Activated naive CD4-positive, alpha-beta T cell treated with anti-CD3 and anti-CD28 coated beads, Interleukin-2, amount 10 ng/mL, durations not matched to agents 7 days and 5 days (primary cell): ENCODE measurements at regions not wholly inside any gene's neighbourhood (a gene's known extent, or its start where the extent isn't known, plus 50 kb on each side); places are given as distances from the start of the nearest gene placed in this dataset.

ENCODE experiments used
- CTCF ChIA-PET: fragments of 350-600 bp; sonication (Branson Sonifier 250); formaldehyde crosslinking; loops from one replicate; lab custom pipeline; 2021; ENCODE audit warnings: antibody characterized with exemption; lab: Charles Lee
- DNase-seq: peaks from one replicate; pipeline ENCODE4 v3.0.0-alpha.2; 2020
- H3K27ac Mint-ChIP-seq: one replicate; pipeline ENCODE4 v1.8.0; 2021; ENCODE audit warnings: mild to moderate bottlenecking, moderate library complexity, mixed read lengths
- H3K27me3 Mint-ChIP-seq: one replicate; pipeline ENCODE4 v1.8.0; 2021; ENCODE audit warnings: mild to moderate bottlenecking, mixed read lengths
- H3K36me3 Mint-ChIP-seq: one replicate; pipeline ENCODE4 v1.8.0; 2021; ENCODE audit warnings: mixed read lengths
- H3K4me1 Mint-ChIP-seq: one replicate; pipeline ENCODE4 v1.8.0; 2021; ENCODE audit warnings: mixed read lengths
- H3K4me3 Mint-ChIP-seq: one replicate; pipeline ENCODE4 v1.8.0; 2021; ENCODE audit warnings: mild to moderate bottlenecking, moderate library complexity, mixed read lengths
- H3K9me3 Mint-ChIP-seq: one replicate; pipeline ENCODE4 v1.8.0; 2021; ENCODE audit warnings: mixed read lengths

DNA sequence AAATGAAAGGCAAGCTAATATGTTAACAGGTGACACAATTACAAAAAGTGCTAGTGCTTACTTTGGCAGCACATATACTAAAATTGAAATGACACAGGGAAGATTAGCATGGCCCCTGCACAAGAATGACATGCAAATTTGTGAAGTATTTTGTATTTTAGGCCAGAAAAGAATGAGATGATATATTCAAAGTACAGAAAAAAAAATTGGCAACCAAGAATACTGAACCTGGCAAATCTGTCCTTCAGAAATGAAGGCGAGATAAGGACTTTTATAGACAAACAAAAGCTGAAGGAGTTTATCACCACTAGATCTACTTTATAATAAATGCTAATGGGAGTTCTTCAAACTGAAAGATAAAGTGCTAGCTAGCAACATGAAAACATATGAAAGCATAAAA lies 350.0 kb upstream of the POU3F1 start:
- Mint-ChIP-seq H3K27me3 (peaks cover 14% of the 10 kb centered on the region), H3K27ac (no peak overlapping the region), H3K4me3 (no peak overlapping the region), H3K9me3 (no peaks in the 10 kb centered on the region), H3K36me3 (no peaks in the 10 kb centered on the region), H3K4me1 (no peaks in the 10 kb centered on the region)
- no peak for DNase-seq
- CTCF ChIA-PET = no interaction called here

DNA sequence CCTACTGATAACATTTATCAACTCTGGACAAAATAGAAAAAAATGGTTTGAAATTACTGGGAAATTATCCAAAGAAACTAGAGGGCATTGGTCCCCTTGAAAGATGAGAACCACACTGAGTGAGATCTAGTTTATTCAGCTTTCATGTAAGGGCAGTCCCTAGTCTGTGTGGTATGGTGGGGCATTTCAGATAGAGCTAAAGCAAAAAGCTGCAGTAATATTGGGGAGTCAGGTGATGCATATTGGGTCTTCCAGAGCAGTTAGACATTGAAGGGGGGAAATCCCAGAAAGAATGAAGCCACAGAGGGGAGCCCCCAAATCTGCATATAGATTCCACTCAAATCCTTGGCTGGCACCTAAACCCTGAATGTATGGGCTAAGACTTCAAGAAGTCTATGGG lies 347.7 kb upstream of the POU3F1 start:
- peaks cover 16% of the 10 kb centered on the region for H3K27me3 Mint-ChIP-seq
- H3K36me3 Mint-ChIP-seq = no peaks in the 10 kb centered on the region
- DNase-seq = no peak
- no peak overlapping the region for H3K27ac Mint-ChIP-seq
- no peak overlapping the region for H3K4me3 Mint-ChIP-seq
- CTCF ChIA-PET = no interaction called here
- H3K9me3 Mint-ChIP-seq = no peaks in the 10 kb centered on the region
- no peaks in the 10 kb centered on the region for H3K4me1 Mint-ChIP-seq

DNA sequence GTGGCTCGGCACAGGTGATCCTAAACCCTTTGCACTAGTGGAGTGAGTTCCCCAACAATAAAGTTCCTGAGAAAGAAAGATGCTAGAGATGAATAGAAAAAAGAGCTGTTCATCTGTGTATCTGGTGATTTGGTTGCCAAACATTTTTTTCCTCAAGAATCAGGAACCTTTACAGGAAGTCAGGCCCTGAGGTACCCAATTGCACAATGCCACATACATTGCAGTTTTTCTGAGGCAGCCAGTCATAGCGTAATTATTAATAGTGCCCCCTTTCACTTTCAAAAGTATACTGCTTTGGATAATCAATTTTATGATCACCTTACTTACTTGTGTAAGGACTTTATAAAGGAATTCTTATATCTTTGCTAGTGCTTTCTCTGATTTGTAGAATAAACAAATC lies 346.3 kb upstream of the POU3F1 start:
- no peaks in the 10 kb centered on the region for H3K36me3 Mint-ChIP-seq
- no peak overlapping the region for H3K4me3 Mint-ChIP-seq
- no peaks in the 10 kb centered on the region for H3K9me3 Mint-ChIP-seq
- H3K27ac Mint-ChIP-seq = no peak overlapping the region
- H3K4me1 Mint-ChIP-seq = no peaks in the 10 kb centered on the region
- CTCF ChIA-PET = interaction anchor here (1.0 kb wide), 1 partner anchor 66 kb away, joined by 3 read pairs; no protein-coding TSS in a partner anchor
- no peak for DNase-seq
- peaks cover 8% of the 10 kb centered on the region for H3K27me3 Mint-ChIP-seq

DNA sequence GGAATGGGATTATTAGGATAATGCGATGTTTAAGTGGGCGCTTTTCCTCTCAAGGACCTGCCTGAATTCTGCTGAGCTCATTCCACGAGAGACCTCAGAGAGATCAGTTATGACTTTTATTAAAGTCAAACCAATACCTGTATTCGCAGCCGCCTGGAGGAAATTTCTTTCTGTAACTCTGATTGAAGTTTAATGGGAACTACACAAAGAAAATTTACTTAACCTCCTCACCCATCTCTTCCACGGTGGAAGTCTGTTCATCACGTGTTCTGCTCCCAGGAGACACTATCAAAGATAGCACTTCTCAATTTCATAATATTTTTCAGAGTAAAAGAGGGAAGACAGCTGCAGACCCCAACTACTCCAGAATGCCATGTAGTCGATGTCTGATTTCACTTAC lies 334.7 kb upstream of the POU3F1 start:
- H3K27ac Mint-ChIP-seq = no peak overlapping the region
- no peak for DNase-seq
- H3K9me3 Mint-ChIP-seq = no peaks in the 10 kb centered on the region
- H3K36me3 Mint-ChIP-seq = no peaks in the 10 kb centered on the region
- H3K4me3 Mint-ChIP-seq = no peak overlapping the region
- CTCF ChIA-PET = no interaction called here
- H3K27me3 Mint-ChIP-seq = peaks cover 5% of the 10 kb centered on the region
- no peaks in the 10 kb centered on the region for H3K4me1 Mint-ChIP-seq

DNA sequence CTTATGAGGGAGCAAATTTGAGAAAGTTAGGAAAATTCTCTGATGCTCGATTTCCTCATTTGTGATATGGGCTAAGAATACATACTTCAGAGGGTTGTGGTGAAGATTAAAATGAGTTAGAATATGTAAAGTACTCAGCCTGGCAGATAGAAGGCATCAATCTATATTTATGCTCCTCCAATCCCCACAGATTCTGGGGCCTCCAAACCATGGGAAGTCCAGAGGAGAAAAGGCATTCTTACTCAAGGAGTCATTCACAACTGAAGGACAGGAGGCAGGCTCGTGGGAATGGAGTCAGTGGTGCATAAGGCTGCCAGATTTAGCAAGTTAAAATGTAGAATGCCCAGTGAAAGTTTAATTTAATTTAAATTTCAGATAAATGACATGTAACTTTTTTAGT lies 330.0 kb upstream of the POU3F1 start:
- H3K9me3 Mint-ChIP-seq = peaks cover 4% of the 10 kb centered on the region
- CTCF ChIA-PET = no interaction called here
- no peaks in the 10 kb centered on the region for H3K36me3 Mint-ChIP-seq
- no peak for DNase-seq
- H3K4me1 Mint-ChIP-seq = no peaks in the 10 kb centered on the region
- H3K4me3 Mint-ChIP-seq = no peak overlapping the region
- H3K27me3 Mint-ChIP-seq = peaks cover 8% of the 10 kb centered on the region
- no peak overlapping the region for H3K27ac Mint-ChIP-seq

DNA sequence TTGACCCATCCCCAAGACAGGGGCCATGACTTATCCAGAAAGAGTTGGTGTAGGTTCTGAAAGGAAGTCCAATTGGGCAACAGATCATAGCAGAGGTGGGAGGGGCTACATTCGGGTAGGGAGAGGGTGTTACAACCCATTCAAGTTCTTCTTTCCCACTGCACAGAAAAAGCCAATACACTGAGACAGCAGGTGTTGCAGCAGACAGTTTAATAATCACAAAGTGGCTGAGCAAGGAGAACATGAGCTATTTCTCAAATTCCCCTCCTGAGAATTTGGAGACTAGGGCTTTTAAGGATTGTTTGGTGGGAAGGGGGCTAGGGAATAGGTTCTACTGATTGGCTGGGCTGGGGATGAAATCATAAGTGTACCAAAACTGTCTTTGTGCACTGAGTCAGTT lies 328.4 kb upstream of the POU3F1 start:
- H3K27me3 Mint-ChIP-seq = peaks cover 8% of the 10 kb centered on the region
- no peaks in the 10 kb centered on the region for H3K4me1 Mint-ChIP-seq
- no peak overlapping the region for H3K27ac Mint-ChIP-seq
- no peak for DNase-seq
- CTCF ChIA-PET = no interaction called here
- no peaks in the 10 kb centered on the region for H3K36me3 Mint-ChIP-seq
- no peak overlapping the region for H3K4me3 Mint-ChIP-seq
- peaks cover 4% of the 10 kb centered on the region for H3K9me3 Mint-ChIP-seq

DNA sequence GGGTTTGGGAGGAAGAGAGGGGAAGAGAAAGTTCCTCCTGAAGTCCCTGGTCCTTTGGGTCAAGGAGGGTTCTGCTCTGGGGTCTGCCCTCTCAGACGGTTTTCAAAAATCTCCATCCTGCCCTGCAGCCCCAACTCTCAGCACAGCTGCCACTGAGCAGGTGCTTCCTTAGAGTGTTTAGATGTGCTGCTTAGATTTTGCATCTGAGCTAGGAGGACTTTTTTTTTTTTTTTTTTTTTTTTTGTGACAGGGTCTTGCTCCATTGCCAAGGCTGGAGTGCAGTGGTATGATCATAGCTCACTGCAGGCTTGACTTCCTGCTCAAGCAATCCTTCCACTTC lies 324.9 kb upstream of the POU3F1 start:
- no peak overlapping the region for H3K4me3 Mint-ChIP-seq
- H3K27ac Mint-ChIP-seq = no peak overlapping the region
- H3K27me3 Mint-ChIP-seq = peaks cover 7% of the 10 kb centered on the region
- no peaks in the 10 kb centered on the region for H3K4me1 Mint-ChIP-seq
- H3K36me3 Mint-ChIP-seq = no peaks in the 10 kb centered on the region
- DNase-seq = no peak
- peaks cover 4% of the 10 kb centered on the region for H3K9me3 Mint-ChIP-seq
- CTCF ChIA-PET = no interaction called here

DNA sequence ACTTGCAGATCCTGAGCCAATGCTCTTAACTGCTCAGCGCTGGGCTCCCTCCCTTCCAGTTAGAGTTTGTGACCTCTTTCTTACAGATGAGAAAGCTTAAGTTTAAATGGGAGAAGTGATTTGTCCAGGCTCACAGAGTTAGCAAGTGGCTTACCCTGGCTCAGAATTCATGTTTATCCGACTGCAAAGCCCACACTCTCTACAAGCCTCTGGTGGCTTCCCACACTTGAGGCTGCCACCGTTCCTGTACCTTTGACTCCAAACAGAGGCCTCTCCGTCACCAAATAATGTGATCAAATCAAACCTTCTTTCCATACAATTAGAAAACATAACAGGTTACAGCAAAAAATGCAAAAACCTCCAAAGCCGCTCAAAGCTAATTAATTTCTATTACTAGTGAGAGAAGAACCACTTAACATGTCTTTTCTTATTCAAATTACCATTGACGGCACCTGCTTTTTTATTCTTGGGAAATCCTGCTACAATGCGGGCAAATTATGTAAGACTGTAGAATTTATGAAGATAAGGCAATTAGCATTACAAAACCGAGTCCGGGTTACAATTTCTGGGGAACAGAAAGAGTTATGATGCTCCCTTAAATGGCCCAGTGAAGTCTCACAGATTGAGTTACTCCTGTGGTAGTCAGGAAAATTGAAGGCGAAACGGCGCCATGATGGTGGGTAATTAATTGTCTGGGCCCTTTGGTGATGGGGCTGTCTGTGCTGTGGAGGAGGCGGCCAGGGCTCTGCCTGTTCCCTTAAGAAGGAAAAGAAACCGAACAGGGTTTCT lies 324.3 kb upstream of the POU3F1 start:
- H3K9me3 Mint-ChIP-seq = peaks cover 4% of the 10 kb centered on the region
- H3K4me3 Mint-ChIP-seq = no peak overlapping the region
- CTCF ChIA-PET = no interaction called here
- no peak for DNase-seq
- peaks cover 7% of the 10 kb centered on the region for H3K27me3 Mint-ChIP-seq
- H3K27ac Mint-ChIP-seq = no peak overlapping the region
- H3K36me3 Mint-ChIP-seq = no peaks in the 10 kb centered on the region
- no peaks in the 10 kb centered on the region for H3K4me1 Mint-ChIP-seq

DNA sequence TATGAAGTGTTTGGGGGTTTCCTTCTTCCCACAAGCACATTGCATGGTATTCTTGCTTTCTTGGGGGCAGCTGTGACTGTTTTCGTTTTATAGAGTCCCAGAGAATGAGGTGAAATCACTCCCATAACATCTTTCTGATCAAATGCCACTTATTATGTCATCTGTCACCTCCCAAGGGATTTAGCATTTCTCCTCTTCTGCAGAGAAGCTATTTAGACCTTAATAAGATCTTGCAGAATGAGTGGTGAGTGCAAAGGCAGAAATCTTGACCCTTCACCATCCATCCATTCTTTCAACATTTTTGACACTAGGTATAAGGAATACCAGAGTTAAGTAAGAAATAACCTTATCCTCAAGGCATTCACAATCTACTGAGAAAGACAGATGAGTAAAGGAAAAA lies 318.6 kb upstream of the POU3F1 start:
- Mint-ChIP-seq H3K4me1 (no peaks in the 10 kb centered on the region), H3K36me3 (no peaks in the 10 kb centered on the region), H3K4me3 (no peak overlapping the region), H3K27ac (no peak overlapping the region), H3K27me3 (peaks cover 3% of the 10 kb centered on the region), H3K9me3 (no peaks in the 10 kb centered on the region)
- DNase-seq = no peak
- CTCF ChIA-PET = no interaction called here

DNA sequence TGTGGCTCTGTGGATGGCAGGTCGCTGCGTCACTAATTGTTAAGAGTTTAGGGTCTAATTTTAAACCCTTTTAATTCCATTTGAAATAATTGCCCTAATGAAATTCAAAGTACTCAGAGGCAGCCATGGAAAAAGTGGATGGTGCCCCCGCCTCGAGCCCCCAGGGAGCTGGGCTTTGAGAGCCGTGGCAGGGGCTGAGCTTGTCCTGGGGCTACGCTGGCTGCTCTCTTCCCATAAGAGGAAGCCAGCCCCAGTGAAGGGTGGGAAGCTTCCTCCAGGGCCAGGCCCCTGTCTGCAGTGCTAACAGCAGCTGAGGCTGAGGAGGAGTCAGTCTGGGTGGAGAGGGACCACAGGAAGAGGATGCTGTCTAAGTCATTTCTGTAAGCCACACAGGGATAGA lies 315.0 kb upstream of the POU3F1 start:
- Mint-ChIP-seq H3K36me3 (no peaks in the 10 kb centered on the region), H3K27ac (no peak overlapping the region), H3K4me1 (no peaks in the 10 kb centered on the region), H3K9me3 (no peaks in the 10 kb centered on the region), H3K4me3 (no peak overlapping the region), H3K27me3 (no peaks in the 10 kb centered on the region)
- CTCF ChIA-PET = no interaction called here
- DNase-seq = no peak

DNA sequence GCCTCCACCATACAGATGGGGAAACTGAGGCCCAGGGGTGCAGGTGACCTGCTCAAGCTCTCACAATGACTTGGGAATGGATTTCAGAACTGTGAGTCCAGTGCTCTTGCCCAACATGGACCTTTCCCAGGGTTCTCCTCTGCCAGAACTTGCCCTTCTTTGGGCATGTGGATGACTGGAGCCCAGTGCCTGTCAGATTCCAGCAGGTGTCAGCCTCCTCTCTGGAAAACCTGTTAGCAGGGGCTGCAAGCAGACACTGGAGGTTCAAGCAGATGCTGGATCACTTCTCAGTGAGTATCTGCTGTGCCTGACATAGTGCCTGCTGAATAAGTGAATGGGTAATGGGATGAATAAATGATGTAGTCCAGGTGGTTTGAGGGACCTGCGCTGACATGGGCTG lies 314.2 kb upstream of the POU3F1 start:
- Mint-ChIP-seq H3K4me3 (no peak overlapping the region), H3K27ac (no peak overlapping the region), H3K4me1 (no peaks in the 10 kb centered on the region), H3K9me3 (no peaks in the 10 kb centered on the region), H3K27me3 (no peaks in the 10 kb centered on the region), H3K36me3 (no peaks in the 10 kb centered on the region)
- DNase-seq = no peak
- CTCF ChIA-PET = no interaction called here

DNA sequence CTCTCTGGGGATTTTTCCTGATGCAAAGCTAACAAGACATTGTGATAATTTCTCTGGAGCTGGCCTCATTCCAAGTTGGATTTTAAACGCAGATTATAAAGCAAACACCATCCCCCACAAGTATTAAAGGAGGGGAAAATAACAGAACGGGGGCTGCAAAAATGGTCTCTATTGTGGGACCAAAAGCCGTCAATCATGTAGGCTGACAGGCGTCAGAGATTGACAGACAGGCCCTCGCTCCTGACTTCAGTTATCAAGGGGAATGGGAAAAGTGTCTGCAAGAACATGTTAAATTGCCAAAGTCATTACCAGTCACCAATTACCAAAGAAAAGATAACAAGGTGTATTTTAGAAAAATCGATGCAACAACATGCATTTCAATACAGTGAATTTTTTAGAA lies 307.4 kb upstream of the POU3F1 start:
- CTCF ChIA-PET = no interaction called here
- no peak overlapping the region for H3K4me3 Mint-ChIP-seq
- H3K4me1 Mint-ChIP-seq = no peaks in the 10 kb centered on the region

DNA sequence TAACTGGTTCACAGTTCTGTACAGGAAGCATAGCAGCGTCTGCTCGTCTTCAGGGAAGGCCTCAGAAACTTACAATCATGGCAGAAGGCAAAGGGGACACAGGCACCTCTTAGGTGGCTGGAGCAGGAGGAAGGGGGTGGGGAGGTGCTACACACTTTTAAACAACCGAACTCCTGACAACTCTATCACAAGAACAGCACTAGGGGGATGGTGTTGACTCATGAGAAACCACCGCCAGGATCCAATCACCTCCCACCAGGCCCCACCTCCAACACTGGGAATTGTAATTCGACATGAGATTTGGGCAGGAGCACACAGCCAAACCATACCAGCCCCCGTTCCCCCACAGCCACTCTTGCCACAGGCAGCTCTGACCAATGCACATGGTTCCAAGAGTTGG lies 306.3 kb upstream of the POU3F1 start:
- H3K4me3 Mint-ChIP-seq = no peak overlapping the region
- CTCF ChIA-PET = no interaction called here
- H3K4me1 Mint-ChIP-seq = no peaks in the 10 kb centered on the region
- H3K9me3 Mint-ChIP-seq = no peaks in the 10 kb centered on the region
- H3K27me3 Mint-ChIP-seq = peaks cover 14% of the 10 kb centered on the region
- H3K27ac Mint-ChIP-seq = no peak overlapping the region
- no peaks in the 10 kb centered on the region for H3K36me3 Mint-ChIP-seq
- DNase-seq = no peak

More for the DNA sequence above, 307.4 kb upstream of the POU3F1 start:
- Mint-ChIP-seq H3K27me3 (peaks cover 14% of the 10 kb centered on the region), H3K27ac (no peak overlapping the region), H3K36me3 (no peaks in the 10 kb centered on the region), H3K9me3 (no peaks in the 10 kb centered on the region)
- no peak for DNase-seq

DNA sequence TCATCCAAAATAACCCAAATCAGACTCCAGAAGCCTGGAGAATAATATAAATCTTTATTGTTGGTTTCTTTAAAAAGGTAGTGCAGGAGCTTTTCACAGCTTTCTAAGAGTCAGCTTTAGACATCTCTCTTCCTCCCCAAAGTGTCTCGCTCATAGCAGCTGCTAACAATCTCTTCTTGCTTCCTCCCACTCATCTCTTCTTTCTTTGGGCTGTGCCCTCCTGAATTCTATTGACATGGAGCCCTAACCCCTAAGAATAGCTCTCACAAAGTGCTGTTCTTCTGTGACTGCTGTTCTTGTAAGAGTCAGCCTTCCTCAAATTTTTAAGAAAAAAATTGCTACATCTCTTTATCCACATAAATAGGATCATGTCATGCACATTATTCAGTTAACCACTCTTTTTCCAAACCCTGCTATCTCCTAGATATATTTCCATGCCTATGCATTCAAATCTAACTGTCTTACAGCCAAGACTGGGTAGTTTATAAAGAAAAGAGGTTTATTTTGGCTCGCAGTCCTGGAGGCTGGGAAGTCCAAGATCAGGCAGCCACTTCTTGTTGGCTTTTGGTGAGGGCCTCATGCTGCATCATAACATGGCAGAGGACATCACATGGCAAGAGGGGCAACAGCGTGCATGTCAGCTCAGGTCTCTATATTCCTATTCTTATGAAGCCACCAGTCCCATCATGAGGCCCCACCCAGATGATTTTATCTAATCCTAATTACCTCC lies 301.0 kb upstream of the POU3F1 start:
- no peaks in the 10 kb centered on the region for H3K9me3 Mint-ChIP-seq
- no peak overlapping the region for H3K27ac Mint-ChIP-seq
- DNase-seq = no peak
- no peaks in the 10 kb centered on the region for H3K36me3 Mint-ChIP-seq
- H3K4me1 Mint-ChIP-seq = no peaks in the 10 kb centered on the region
- no peak overlapping the region for H3K4me3 Mint-ChIP-seq
- CTCF ChIA-PET = no interaction called here
- H3K27me3 Mint-ChIP-seq = peaks cover 24% of the 10 kb centered on the region

DNA sequence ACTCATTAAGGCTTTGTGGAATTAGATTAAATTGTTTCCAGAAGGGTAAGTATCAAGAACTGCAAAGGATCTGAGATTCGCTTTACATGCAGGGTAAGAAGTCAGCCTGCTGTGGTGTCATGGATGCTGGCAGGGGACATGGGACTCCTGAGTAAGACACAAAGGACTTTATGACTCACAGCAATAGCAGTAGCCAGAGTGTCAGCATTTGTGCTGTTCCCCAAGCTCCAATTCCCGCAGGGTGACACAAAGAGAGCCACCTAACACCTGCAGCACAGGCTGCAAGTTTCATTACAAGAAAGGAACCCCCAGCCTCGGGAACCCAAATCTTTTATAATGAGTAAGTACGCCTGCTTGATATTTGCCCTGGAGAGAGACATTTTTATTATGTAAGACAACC lies 298.1 kb upstream of the POU3F1 start:
- H3K4me1 Mint-ChIP-seq = no peaks in the 10 kb centered on the region
- H3K27me3 Mint-ChIP-seq = peaks cover 26% of the 10 kb centered on the region
- CTCF ChIA-PET = no interaction called here
- H3K4me3 Mint-ChIP-seq = no peak overlapping the region
- H3K9me3 Mint-ChIP-seq = no peaks in the 10 kb centered on the region
- no peak overlapping the region for H3K27ac Mint-ChIP-seq
- DNase-seq = no peak
- no peaks in the 10 kb centered on the region for H3K36me3 Mint-ChIP-seq
